ENCODE measurements at regions not wholly inside any gene's neighbourhood (a gene's known extent, or its start where the extent isn't known, plus 50 kb on each side); places are given as distances from the start of the nearest gene placed in this dataset.

DNA sequence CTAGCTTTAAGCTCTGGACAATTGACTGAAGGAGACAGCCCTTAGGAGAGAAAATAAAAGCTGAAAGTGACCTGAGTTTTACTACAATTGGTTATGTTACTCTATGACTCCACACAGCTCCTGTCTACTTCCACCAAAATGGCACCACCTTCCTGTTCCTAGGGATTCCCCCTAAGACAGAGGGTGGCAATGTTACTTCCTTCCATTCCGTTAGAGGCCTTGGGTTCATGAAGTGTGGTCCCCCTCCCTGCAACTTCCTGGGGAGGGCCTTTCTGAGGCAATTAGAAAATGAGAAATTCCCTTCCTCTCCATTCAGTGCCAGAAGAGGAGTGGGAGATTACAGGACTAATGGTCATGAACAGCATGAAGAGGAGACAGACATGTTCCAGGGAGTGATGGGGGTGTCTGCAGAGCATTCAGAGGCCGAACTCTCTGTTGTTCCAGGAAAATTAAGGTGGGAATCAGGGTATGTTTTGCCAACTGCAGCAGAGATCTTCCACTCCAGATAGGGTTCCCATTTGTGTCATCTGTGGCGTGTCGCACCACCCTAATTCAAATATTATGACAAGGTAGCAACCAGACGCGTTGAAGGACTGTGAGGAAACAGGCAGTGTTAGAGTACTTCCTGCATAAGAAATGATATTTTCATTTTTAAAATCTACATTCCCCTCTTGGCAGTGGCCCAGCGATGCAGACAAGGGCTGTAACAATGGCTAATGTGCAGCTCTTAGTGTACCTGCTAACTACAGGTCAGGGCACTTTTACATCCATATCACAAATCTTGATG lies 53.1 kb upstream of the TRIM67 start:
- no peak for TF ChIP-seq CTCF (IDR thresholded peaks at IDR 0.05; ENCODE audit: borderline replicate concordance, insufficient read depth, low read depth, low read length)

GRCh38 chr1:231107600-231108326 lies 54.1 kb upstream of the TRIM67 start:
- H3K4me3 ChIP-seq (ENCODE audit: low read depth, low read length), result no peak overlapping the region
- TF ChIP-seq CTCF (IDR thresholded peaks at IDR 0.05; ENCODE audit: borderline replicate concordance, insufficient read depth, low read depth, low read length), result no peak

More for the DNA sequence above, 53.1 kb upstream of the TRIM67 start:
- no peak overlapping the region for H3K4me3 ChIP-seq (ENCODE audit: low read depth, low read length)

DNA sequence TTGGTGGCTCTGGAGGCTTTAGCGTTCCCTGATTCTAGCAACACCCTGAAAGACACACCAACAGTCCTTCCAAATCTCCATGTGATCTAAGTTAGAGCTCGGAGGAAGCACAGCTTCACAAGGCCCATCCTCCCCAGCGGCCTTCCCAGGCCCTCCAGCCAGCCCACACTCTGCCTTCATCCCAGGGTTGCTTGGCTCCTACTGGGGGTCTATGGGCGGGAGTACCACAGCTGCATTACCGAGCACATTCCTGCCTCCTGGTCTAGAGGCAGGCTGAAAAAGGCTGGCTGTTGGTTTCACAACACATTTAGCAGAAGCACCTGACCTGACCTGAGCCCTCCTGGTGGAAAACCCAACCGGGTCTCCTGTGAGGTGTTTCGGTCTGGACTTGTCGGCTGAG lies 54.7 kb upstream of the TRIM67 start:
- no peak for TF ChIP-seq CTCF (IDR thresholded peaks at IDR 0.05; ENCODE audit: borderline replicate concordance, insufficient read depth, low read depth, low read length)
- H3K4me3 ChIP-seq (ENCODE audit: low read depth, low read length), result no peak overlapping the region

GRCh38 chr1:231106347-231106746 lies 55.5 kb upstream of the TRIM67 start:
- TF ChIP-seq CTCF (IDR thresholded peaks at IDR 0.05; ENCODE audit: borderline replicate concordance, insufficient read depth, low read depth, low read length), result no peak
- H3K4me3 ChIP-seq (ENCODE audit: low read depth, low read length), result no peak overlapping the region

GRCh38 chr1:231104917-231105316 lies 56.9 kb upstream of the TRIM67 start:
- H3K4me3 ChIP-seq (ENCODE audit: low read depth, low read length), result no peak overlapping the region

GRCh38 chr1:231103961-231104360 lies 57.9 kb upstream of the TRIM67 start:
- TF ChIP-seq CTCF (IDR thresholded peaks at IDR 0.05; ENCODE audit: borderline replicate concordance, insufficient read depth, low read depth, low read length), result no peak
- H3K4me3 ChIP-seq (ENCODE audit: low read depth, low read length), result no peak overlapping the region

More at GRCh38 chr1:231104917-231105316, 56.9 kb upstream of the TRIM67 start:
- no peak for TF ChIP-seq CTCF (IDR thresholded peaks at IDR 0.05; ENCODE audit: borderline replicate concordance, insufficient read depth, low read depth, low read length)

Data from GM12875 (cell line).